ENCODE measurements at regions not wholly inside any gene's neighbourhood (a gene's known extent, or its start where the extent isn't known, plus 50 kb on each side); places are given as distances from the start of the nearest gene placed in this dataset.

- TF ChIP-seq CTCF (conservative IDR thresholded peaks at IDR 0.05; ENCODE audit: low read depth, low read length) (no peak), EZH2 (IDR thresholded peaks at IDR 0.05; ENCODE audit: low read length, unreplicated experiment) (no peak), EZH2phosphoT487 (IDR thresholded peaks at IDR 0.05; ENCODE audit: borderline replicate concordance, low read length) (no peak)
These were observed 93.2 kb upstream of the ZNF438 start for GRCh38 chr10:31124852-31125251.

Data from PC-3 (cell line).